ENCODE measurements at regions not wholly inside any gene's neighbourhood (a gene's known extent, or its start where the extent isn't known, plus 50 kb on each side); places are given as distances from the start of the nearest gene placed in this dataset.

DNA sequence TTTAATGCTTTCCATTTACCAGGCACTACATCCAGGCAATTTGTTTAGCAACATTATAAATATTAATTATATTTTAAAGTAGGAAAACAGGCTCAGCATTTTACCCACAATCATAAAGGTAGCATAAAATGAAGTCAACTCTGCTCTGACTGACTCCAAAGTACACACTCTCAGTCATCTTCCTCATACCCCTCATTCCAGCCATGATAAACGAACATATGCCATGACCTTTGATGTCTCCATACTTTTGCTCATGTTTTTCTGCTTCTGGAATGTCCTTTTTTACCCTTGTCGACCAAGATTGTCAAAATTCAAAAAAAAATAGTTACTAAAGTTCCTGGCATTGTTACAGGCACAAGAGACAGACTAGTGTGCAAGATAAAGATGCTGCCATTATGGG is 77.7 kb upstream of the SOX6 start:
- no peak for DNase-seq (ENCODE audit: low spot score)

DNA sequence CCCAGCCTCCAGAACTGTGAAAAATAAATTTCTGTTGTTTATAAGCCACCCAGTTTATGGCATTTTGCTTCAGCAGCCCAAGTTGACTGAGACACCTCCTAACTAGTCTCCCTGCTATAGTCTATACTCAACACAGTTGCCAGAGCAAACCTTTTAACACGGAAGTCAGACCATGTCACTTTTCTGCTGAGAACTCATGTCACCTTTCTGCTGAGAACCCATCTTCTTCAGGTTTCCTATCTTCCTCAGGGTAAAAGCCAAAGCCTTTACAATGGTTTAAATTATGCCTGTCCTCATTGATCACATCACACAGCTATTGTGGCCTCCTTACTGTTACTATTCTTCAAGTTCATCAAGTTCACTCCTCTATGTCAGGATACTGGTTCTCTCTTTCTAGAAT is 74.3 kb upstream of the SOX6 start:
- no peak for DNase-seq (ENCODE audit: low spot score)

DNA sequence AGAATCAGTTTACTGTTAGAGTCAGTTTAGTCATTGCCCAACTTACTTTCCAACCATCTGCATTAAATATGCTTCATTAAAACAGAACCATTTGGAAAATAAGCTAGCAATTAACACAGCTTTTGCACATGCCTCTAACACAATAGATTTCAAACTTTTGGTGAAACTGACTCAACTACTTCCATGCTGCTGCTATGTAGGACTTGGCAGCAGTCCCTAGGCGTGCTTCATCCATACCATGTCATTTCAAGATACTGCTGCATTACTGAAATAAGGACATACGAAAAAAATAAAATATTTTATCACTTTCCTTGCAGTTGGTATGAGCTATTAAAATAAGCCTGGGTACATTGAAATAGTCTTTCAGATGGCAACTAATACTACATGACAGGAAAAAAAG is 65.5 kb upstream of the SOX6 start:
- no peak for DNase-seq (ENCODE audit: low spot score)

DNA sequence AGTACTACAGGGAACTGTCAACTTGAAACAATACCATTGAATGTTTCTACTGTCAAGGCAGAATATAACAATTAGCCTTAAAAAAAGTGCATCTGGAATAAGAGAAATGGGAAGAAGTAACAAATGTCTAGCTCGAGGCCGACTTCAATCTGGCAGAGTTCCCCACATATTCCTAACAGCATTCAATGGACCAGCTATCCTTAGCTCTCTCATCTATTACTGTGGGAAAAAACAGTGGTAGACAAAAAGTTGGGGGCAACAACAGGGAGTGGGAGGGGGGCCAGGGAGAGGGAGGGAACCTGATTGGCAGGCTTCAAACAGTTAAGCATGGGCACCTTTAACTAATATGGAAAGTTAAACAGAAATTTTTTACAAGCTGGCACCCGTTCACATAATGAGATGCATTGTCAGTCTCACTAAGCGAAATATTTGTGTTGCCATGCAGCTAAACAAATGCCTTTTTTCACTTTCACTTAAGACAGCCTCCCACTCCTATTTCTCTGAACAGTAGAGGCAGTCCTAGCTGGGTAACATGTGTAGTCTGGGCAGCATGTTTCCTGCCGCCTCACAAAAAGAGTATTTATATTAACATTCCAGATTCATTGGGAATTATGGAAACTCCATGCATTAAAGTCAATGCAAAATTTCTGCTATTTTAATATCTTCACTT is 62.2 kb upstream of the SOX6 start:
- no peak for DNase-seq (ENCODE audit: low spot score)

DNA sequence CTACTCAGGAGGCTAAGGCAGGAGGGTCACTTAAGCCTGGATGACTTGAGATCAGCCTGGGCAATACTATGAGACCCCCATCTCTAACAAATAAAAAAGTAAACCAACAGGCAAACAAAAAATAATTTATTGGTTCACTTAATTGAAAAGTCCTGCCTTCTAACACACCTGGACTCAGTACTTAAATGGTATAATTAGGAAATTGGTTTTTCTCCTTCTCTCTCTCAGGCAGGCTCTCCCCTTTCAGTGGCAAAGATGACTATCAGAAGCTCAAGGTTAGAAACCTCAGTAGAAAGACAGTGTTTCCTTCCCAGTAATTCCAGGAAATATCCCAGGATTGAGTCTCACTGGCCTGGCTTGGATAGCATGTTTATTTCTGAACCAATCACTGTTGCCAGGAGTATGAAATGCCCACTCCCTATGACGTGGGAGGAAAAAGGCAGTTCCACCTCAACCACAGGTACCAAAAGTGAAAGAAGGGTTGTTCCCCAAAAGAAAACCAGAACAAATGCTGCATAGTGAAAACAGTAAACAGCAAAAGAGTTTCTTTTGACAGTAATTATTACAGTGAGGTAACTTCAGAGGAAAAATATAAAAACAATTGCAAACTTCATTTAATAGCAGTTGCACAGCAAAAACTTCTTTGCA is 56.3 kb upstream of the SOX6 start:
- no peak for DNase-seq (ENCODE audit: low spot score)

GRCh38 chr11:16410479-16410878 is 54.1 kb upstream of the SOX6 start:
- DNase-seq (ENCODE audit: low spot score) = no peak

DNA sequence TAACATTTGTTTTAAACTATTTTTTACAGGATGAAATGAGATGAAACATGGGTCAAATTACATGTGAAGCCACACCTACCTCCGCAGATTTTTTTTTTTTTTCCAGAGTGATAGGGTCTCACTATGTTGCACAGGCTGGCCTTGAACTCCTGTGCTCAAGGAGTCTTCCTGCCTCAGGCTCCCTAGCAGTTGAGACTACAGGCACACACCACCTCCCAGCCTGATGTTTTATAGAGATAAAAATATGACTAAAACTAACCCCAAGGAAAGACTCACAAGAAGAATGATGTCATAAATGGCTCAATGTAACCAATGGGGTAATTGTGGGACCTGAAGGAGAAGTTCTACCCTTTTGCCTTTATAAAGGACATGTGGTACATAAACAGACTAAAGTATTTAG is 52.3 kb upstream of the SOX6 start:
- no peak for DNase-seq (ENCODE audit: low spot score)

- DNase-seq (ENCODE audit: low spot score) = no peak
Observed at GRCh38 chr11:16406226-16406625, 49.9 kb upstream of the SOX6 start.
